GM23338 (cell line): ENCODE measurements at regions not wholly inside any gene's neighbourhood (a gene's known extent, or its start where the extent isn't known, plus 50 kb on each side); places are given as distances from the start of the nearest gene placed in this dataset.

Experiments
- ATAC-seq: fragments of 200-7000 bp; cut with Tn5 transposase; 3 replicates; pipeline ENCODE4 v1.9.1; 2020
- DNase-seq: peaks from one replicate; pipeline ENCODE4 v3.0.0-alpha.2; 2015; ENCODE audit warnings: low spot score
- H2AFZ ChIP-seq: fragments of 200-600 bp; sonication (generic); 2 replicates; pipeline ENCODE4 v1.8.0; 2016; ENCODE audit warnings: antibody characterized with exemption, mild to moderate bottlenecking, moderate library complexity
- H3F3A ChIP-seq: fragments of 200-600 bp; sonication (generic); replicated peaks from 2 replicates; pipeline ENCODE4 v1.8.0; 2017; ENCODE audit warnings: antibody characterized with exemption, mixed run types, low read depth
- H3K27ac ChIP-seq: fragments of 200-600 bp; sonication (generic); 2 replicates; pipeline ENCODE4 v1.6.1; 2016; ENCODE audit warnings: low read depth
- H3K27me3 ChIP-seq: fragments of 200-600 bp; sonication (generic); 2 replicates; pipeline ENCODE4 v1.8.0; 2016; ENCODE audit warnings: mild to moderate bottlenecking, mixed run types, moderate library complexity; ENCODE audit not compliant: insufficient read depth
- H3K36me3 ChIP-seq: fragments of 200-600 bp; sonication (generic); 2 replicates; pipeline ENCODE4 v1.8.0; 2016; ENCODE audit warnings: mild to moderate bottlenecking; ENCODE audit not compliant: insufficient read depth
- H3K4me1 ChIP-seq: fragments of 200-600 bp; sonication (generic); 2 replicates; pipeline ENCODE4 v1.8.0; 2016; ENCODE audit warnings: mild to moderate bottlenecking, moderate library complexity; ENCODE audit not compliant: insufficient read depth
- H3K4me2 ChIP-seq: fragments of 200-600 bp; sonication (generic); 2 replicates; pipeline ENCODE4 v1.7.1; 2017; ENCODE audit warnings: mixed run types
- H3K4me3 ChIP-seq: fragments of 200-600 bp; sonication (generic); 2 replicates; pipeline ENCODE4 v1.6.1; 2016; ENCODE audit warnings: mixed run types
- H3K79me2 ChIP-seq: fragments of 200-600 bp; sonication (generic); replicated peaks from 2 replicates; pipeline ENCODE4 v1.8.0; 2017; ENCODE audit warnings: mild to moderate bottlenecking; ENCODE audit not compliant: insufficient read depth
- H3K9me2 ChIP-seq: fragments of 200-600 bp; sonication (generic); 2 replicates; pipeline ENCODE4 v1.8.0; 2017; ENCODE audit not compliant: insufficient read depth
- H4K20me1 ChIP-seq: fragments of 200-600 bp; sonication (generic); replicated peaks from 2 replicates; pipeline ENCODE4 v1.8.0; 2017; ENCODE audit warnings: mild to moderate bottlenecking; ENCODE audit not compliant: insufficient read depth
- H3K27ac Mint-ChIP-seq: 2 replicates; pipeline ENCODE4 v1.8.0; 2020; ENCODE audit warnings: inconsistent platforms, mild to moderate bottlenecking, moderate library complexity, mixed read lengths
- H3K27me3 Mint-ChIP-seq: 3 replicates; pipeline ENCODE4 v1.8.0; 2022; ENCODE audit warnings: low read depth, mild to moderate bottlenecking, moderate library complexity, mixed read lengths, inconsistent platforms; ENCODE audit not compliant: insufficient read depth, poor library complexity
- H3K36me3 Mint-ChIP-seq: 3 replicates; pipeline ENCODE4 v1.8.0; 2021; ENCODE audit warnings: low read depth, mild to moderate bottlenecking, inconsistent platforms, moderate library complexity, mixed read lengths
- H3K4me1 Mint-ChIP-seq: 3 replicates; pipeline ENCODE4 v1.8.0; 2020; ENCODE audit warnings: mild to moderate bottlenecking, inconsistent platforms, mixed read lengths
- H3K4me3 Mint-ChIP-seq: 3 replicates; pipeline ENCODE4 v1.8.0; 2021; ENCODE audit warnings: moderate library complexity, mild to moderate bottlenecking, inconsistent platforms, mixed read lengths
- H3K9me3 Mint-ChIP-seq: 3 replicates; pipeline ENCODE4 v1.8.0; 2020; ENCODE audit warnings: moderate library complexity, mild to moderate bottlenecking, inconsistent platforms, mixed read lengths
- CREB1 ChIP-seq: fragments of 250-450 bp; sonication (Bioruptor Pico); IDR thresholded peaks from 2 replicates; pipeline ENCODE4 v1.5.0; 2020; ENCODE audit warnings: low read depth, mild to moderate bottlenecking, moderate library complexity
- CTCF ChIP-seq, 2 experiments: fragments of 200-600 bp in 1 of 2; sonication (generic) in 1 of 2; conservative IDR thresholded peaks; 2 replicates each; pipeline versions ENCODE4 v1.5.1 to v1.6.1; 2016 to 2017; ENCODE audit warnings: antibody characterized with exemption in 2 of 2, low read depth in 2 of 2, mild to moderate bottlenecking in 2 of 2, moderate library complexity in 1 of 2
- ETS1 ChIP-seq: IDR thresholded peaks from 2 replicates; pipeline ENCODE4 v1.6.1; 2016; ENCODE audit warnings: antibody characterized with exemption
- EZH2phosphoT487 ChIP-seq: fragments of 200-600 bp; sonication (generic); IDR thresholded peaks from one replicate; pipeline ENCODE4 v1.8.1; 2018; ENCODE audit warnings: antibody characterized with exemption; ENCODE audit not compliant: unreplicated experiment
- JUNB ChIP-seq: IDR thresholded peaks from one replicate; pipeline ENCODE4 v1.6.1; 2016; ENCODE audit warnings: antibody characterized with exemption; ENCODE audit not compliant: unreplicated experiment
- NANOG ChIP-seq: IDR thresholded peaks from 2 replicates; pipeline ENCODE4 v1.6.1; 2016; ENCODE audit warnings: antibody characterized with exemption, borderline replicate concordance
- POLR2AphosphoS5 ChIP-seq: IDR thresholded peaks from 2 replicates; pipeline ENCODE4 v1.6.1; 2016; ENCODE audit warnings: antibody characterized with exemption, low read depth
- REST ChIP-seq: IDR thresholded peaks from one replicate; pipeline ENCODE4 v1.6.1; 2018; ENCODE audit warnings: antibody characterized with exemption; ENCODE audit not compliant: unreplicated experiment
- ZNF114 ChIP-seq: fragments of 250-450 bp; sonication (Bioruptor Pico); IDR thresholded peaks from 2 replicates; pipeline ENCODE4 v1.5.0; 2020; ENCODE audit warnings: mild to moderate bottlenecking, moderate library complexity
- ZNF331 ChIP-seq: fragments of 250-450 bp; sonication (Bioruptor Pico); IDR thresholded peaks from 2 replicates; pipeline ENCODE4 v1.5.0; 2020; ENCODE audit warnings: low read depth, mild to moderate bottlenecking, moderate library complexity

GRCh38 chr1:4169991-4170390 is 269.9 kb upstream of the C1orf174 start:
- ATAC-seq (no peak), DNase-seq (no peak)
- peaks cover 4% of the 10 kb centered on the region; the same call in 1 of the 3 replicates for H3K4me1 Mint-ChIP-seq
- peaks cover 13% of the 10 kb centered on the region for H3K27me3 Mint-ChIP-seq
- TF ChIP-seq POLR2AphosphoS5 (no peak), EZH2phosphoT487 (no peak), JUNB (no peak), ZNF114 (CRISPR knock-in tag) (no peak), ZNF331 (no peak), NANOG (no peak), CTCF (conservative IDR thresholded peaks at IDR 0.05; ENCODE audit: low read depth in 2 of 2) (no peak)
- no peaks in the 10 kb centered on the region for H3K27me3 ChIP-seq
- no peak overlapping the region for H3K4me3 ChIP-seq
- H3K9me2 ChIP-seq: no peaks in the 10 kb centered on the region
- H4K20me1 ChIP-seq: no peaks in the 10 kb centered on the region
- no peak overlapping the region for H3K4me2 ChIP-seq
- no peaks in the 10 kb centered on the region; the same call in 1 of the 2 replicates for H3K36me3 ChIP-seq
- H3K79me2 ChIP-seq: no peaks in the 10 kb centered on the region
- H3K36me3 Mint-ChIP-seq: peaks cover 35% of the 10 kb centered on the region
- H3K9me3 Mint-ChIP-seq: peaks cover 98% of the 10 kb centered on the region
- H3K4me1 ChIP-seq: no peaks in the 10 kb centered on the region
- H3K4me3 Mint-ChIP-seq: no peak overlapping the region
- H3K27ac ChIP-seq: no peak overlapping the region
- H3K27ac Mint-ChIP-seq: no peak overlapping the region
- H3F3A ChIP-seq: no peaks in the 10 kb centered on the region
- H2AFZ ChIP-seq: no peak overlapping the region

GRCh38 chr1:4170548-4171340 is 270.7 kb upstream of the C1orf174 start:
- no peak overlapping the region for H2AFZ ChIP-seq
- H3K79me2 ChIP-seq: no peaks in the 10 kb centered on the region
- H3K27me3 ChIP-seq: no peaks in the 10 kb centered on the region
- no peak overlapping the region for H3K27ac Mint-ChIP-seq
- no peak overlapping the region for H3K4me3 Mint-ChIP-seq
- H3K4me1 Mint-ChIP-seq: peaks cover 4% of the 10 kb centered on the region; the same call in 1 of the 3 replicates
- DNase-seq (no peak), ATAC-seq (no peak)
- H3K27me3 Mint-ChIP-seq: peaks cover 13% of the 10 kb centered on the region
- H3K36me3 ChIP-seq: no peaks in the 10 kb centered on the region; the same call in 1 of the 2 replicates
- peaks cover 97% of the 10 kb centered on the region for H3K9me3 Mint-ChIP-seq
- H3K4me3 ChIP-seq: no peak overlapping the region
- H3K27ac ChIP-seq: no peak overlapping the region
- no peaks in the 10 kb centered on the region for H3K4me1 ChIP-seq
- H3K36me3 Mint-ChIP-seq: peaks cover 33% of the 10 kb centered on the region
- H3F3A ChIP-seq: no peaks in the 10 kb centered on the region
- H4K20me1 ChIP-seq: no peaks in the 10 kb centered on the region
- H3K9me2 ChIP-seq: no peaks in the 10 kb centered on the region
- no peak overlapping the region for H3K4me2 ChIP-seq
- TF ChIP-seq ETS1: no peak
- TF ChIP-seq CREB1: no peak
- no peak for TF ChIP-seq NANOG
- no peak for TF ChIP-seq REST
- TF ChIP-seq JUNB: no peak
- no peak for TF ChIP-seq ZNF114 (CRISPR knock-in tag)
- no peak for TF ChIP-seq POLR2AphosphoS5
